ENCODE measurements at regions not wholly inside any gene's neighbourhood (a gene's known extent, or its start where the extent isn't known, plus 50 kb on each side); places are given as distances from the start of the nearest gene placed in this dataset.
"Not testable (repeated sequence)": the region's sequence is repeated elsewhere in the genome, so short reads cannot be mapped to it uniquely, and the experiment has no call there.

DNA sequence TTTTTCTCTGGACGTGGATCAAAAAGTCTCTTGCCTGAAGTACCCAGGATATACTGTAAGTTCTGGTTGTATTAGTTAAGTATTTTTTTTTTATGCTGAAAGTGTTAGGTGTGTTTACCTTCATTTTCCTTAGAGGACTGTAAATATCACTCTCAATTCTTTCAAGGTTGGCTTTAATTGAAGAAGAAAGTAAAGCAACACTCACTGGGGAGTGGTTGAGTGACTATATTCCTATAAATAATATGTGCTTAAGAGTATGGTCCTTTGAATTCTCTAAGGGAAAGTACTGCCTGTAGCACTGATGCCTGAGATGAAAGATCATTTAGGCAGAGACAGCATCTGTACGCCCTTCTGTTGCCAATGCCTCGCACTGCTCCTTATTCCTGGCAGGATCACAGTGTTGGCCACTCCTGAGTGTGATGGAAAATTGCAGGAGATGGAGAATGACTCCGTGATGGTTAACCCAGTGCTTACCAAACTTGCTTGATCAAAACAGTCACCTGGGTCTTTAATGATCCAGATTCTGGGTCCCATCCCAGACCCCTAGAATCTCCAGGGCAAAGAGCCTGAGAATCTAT, 182.0 kb upstream of the MPDZ start:
- DNase-seq, result no peak

DNA sequence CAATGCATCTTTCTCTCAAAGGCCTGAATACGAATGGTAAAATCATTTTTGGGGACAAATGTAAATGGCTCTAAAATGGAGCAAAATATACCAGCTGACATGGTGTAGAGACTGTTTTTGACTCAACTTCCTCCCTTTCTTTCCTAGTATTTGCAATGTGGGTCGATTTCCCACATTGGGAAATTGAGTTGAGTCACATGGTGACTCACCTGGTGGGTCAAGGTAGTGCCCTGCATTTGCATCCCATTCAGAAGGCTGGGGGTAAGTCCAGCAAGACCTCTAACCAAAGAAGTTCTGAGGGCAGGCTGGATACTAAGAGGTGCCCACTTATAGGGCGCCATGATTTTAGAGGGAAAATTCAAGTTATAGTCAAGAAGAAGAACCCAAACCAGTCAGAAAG, 179.6 kb upstream of the MPDZ start:
- no peak for DNase-seq

DNA sequence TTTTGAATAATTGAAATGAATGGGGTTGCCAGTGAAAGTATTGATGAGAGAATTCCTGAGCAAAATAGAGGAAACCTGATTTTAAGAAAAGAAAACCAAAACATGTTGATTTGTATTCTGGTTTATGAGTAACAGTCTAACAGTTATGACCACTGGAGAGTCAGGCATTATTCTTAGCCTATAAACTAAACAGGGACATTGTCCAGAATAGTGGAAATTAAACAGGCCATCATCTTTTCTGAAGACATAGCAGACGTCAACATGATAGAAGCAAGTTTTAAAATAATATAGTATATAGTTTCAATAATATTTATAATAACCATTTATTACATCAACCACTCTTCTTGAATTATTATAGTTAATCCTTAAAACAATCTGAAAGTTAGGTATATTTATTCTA, 178.3 kb upstream of the MPDZ start:
- no peak for DNase-seq

DNA sequence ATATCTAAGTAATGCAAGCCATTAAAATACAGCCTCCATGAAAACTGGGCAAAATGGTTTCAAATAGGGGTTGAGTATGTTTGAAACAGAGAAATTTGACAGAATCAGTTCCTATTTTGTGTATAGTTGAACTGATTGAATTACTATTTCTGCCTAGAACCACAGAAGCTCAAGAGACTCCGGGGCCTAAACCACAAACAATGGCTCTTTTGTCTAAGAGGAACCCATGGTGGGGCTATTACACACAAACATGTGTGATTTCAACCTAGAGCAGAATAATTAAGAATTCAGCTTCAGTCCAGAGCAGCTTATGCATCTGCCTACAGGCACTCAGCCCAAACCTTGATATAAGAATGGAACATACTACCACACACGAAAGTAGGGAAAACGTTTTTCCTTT, 171.2 kb upstream of the MPDZ start:
- DNase-seq, result no peak

DNA sequence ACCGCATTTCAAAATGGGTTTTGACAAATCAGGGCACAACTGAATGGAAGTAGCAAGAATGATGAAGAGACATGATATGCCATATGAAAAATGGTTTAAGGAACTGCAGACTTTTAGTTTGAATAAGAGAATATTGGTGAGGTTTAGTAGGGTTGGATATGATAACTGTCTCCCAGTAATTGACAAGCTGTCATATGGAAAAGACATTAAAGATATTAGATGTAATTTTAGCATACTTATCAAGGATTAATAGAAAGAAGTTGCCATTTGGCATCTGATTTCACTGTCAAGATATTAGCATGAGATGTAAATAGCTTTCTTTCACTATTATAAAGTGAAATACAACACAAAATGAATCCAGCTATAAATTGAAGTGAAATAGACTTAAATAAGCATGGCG, 169.0 kb upstream of the MPDZ start:
- DNase-seq, result no peak

DNA sequence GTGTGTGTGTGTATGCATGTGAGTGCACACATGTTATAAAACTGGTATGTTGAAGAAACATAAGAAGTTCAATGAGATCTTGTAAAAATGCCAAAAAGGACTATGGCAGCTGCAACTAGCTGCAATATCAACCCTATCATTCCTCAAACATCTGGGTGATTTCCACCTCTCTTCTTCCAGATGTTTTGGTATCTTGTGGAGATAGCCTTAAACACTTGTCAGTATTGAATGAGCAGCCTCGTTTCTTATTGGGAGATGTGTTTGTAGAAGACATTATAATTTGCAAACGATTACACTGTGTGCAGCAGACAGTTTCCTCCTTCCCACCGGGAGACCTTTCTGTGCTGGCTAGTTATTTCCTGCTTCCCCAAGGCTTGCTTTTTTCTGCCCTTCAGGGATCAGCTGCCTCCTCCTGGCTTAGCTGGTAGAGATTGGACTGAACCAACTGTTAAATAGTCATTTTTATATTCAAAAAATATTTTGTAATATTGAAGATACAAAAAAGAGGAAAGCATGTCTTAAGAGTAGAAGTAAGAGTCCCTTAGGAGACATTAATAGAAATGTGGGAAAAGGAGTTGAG, 168.4 kb upstream of the MPDZ start:
- DNase-seq, result no peak

DNA sequence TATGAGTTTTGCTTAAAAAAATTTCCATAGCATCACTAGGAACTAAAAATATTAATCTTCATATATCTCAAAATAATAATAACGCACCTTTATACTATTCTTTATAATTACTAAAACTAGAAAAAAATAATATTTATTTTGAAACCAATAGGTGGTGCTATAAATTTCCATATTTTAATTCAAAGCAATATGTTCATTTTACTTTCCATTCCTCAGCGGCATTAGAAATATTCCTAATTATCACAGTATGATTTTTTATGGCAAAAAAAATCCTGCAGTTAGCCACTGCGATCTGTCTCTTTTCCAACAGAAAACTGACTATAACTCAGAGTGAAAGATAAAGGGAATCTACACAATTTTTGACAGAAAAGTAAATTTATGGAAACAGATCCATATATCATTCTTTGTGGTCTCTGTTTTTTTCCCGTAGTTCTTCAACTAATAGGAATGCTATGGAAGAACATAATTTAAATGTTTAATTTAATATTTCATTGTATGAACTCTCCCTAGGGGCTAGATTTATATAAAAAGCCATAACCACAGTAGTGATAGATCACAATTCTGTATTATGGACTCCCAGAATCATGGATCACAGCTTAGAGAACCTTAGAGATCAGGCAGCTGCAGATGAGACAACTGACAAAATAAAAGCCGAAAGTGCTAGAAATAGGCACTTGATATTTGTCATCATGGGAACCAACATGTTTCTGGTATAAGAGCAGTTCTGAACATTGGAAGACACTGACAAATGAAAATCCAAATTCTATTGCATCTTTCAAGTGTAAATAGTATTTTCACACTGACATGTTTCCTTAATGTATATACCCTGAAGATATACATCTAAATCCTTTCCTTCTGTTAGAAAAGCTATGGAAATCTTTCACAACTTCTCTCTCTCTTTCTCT, 167.7 kb upstream of the MPDZ start:
- DNase-seq, result no peak

DNA sequence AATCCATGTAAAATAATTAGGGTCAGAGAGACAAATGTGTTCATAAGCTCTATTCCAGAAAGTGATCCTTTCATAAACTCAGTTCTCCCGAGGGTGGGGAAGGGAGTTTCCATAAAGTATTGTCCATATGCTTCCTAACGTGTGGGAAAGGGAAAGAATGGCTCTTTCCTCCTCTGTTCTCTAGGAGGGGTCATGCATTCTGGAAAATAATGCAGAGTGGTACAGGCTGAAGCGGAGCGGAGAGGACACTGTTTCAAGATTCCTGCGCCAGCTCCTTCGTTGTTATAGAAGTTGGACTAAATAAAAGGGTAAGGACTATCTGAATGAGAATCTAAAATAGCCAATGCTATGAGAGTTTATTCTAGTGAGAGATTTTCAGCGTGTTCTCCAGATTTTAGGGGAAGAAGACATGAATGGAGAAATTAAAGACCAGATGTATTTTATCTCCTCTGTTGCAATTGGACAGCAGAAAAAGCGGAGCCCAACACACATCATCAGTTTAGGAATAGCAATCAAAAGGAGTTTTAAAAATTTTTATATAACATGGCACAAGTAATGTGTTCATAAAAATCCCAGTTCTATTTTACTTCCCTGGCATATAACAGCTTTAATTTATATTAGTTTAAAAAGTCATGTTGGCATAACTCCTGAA, 166.9 kb upstream of the MPDZ start:
- no peak for DNase-seq

DNA sequence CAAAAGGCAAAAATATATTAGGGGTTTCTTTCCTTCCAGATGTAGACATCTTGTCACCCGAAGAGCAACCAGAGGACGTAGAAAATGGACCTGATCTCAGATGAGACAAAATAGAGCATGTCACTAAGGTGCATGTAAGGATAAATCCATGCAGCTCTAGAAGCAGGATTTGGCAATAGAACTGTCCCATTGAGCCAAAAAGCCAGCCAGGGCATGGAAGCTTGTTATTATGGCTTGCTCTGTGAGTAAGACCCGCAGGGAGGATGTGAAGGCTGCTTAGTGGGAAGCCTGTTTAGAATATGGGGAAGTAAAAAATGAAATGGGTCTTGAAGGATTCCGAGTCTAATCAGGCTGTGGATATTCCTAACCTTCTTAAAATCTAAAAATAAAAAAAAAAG, 165.6 kb upstream of the MPDZ start:
- no peak for DNase-seq

DNA sequence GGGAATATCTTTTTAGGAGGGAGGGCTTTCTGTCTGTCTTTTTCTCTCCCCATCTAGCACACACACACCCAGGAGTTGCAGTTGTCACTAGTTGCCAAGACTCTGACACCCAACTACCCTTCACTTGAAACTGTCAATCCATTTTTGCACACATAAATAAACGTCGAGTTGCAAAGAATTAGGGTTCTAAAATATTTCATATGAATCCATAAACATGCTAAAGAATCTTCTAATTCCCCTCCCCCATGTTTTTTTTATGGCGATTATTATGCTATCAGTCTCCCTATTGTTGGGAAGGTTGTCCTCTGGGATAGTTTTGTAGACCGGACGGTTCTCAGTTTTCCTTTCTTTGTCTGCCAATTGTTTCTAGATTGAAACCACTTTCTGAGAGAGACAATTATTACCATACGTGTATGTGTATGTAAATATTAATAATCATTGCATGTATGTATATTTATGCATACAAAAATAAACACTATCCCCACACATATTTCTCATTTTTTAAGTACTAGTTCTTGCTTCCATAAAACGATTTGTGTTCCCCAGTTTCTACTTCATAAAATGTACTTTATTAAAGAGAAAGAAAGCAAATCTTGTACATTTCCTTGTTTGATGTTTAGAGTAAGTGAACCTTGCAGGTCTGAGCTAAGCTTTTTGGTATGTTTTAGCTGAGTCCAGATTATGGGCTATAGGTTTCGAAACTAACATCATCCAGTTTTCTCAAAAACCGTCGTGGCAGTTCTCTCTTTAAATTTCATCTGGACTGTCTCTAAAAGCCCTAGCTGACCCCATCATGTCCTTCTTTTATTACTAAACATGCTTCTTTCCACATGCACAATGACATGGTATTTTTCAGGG, 165.0 kb upstream of the MPDZ start:
- no peak for DNase-seq

DNA sequence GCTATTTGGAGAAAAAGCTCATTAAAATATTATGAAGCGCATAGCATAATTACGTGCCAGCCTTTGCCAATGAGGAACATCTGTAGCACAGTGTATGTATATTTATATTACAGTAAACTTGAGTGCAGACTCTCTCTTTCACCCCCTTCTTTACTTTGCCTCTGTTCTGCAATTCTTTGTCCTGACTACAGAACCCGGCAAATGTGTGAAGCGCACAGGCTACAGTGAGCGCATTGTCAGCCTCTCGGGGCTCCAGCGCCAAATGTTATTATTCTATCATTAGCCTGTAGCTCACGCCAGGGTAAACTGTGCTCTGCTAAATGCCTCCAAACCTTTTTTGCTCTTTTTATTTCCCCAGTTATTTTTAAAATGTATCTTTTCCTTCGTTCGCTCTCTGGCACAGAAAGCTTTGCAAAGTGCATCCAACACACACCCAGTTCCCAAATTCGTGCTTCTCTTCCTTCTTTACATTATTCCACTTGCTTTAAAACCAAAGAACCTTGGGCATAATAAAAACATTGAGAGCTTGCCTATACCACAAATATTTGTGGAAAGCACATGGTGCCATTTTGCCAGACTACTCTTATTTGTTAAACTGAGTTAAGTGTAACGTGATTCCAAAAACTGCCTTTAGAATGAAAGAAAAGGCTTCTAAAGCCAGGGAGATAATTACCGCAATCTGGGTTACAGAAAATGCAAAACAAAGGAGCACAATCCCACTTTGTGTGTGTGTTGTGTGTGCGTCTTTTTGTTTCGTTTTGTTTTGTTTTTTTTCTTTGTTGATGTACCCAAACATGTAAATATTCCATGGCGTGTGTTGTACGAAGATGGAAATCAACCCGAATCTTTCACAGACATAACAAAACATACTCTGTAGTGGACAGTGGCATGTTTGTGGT, 164.1 kb upstream of the MPDZ start:
- DNase-seq, result no peak

DNA sequence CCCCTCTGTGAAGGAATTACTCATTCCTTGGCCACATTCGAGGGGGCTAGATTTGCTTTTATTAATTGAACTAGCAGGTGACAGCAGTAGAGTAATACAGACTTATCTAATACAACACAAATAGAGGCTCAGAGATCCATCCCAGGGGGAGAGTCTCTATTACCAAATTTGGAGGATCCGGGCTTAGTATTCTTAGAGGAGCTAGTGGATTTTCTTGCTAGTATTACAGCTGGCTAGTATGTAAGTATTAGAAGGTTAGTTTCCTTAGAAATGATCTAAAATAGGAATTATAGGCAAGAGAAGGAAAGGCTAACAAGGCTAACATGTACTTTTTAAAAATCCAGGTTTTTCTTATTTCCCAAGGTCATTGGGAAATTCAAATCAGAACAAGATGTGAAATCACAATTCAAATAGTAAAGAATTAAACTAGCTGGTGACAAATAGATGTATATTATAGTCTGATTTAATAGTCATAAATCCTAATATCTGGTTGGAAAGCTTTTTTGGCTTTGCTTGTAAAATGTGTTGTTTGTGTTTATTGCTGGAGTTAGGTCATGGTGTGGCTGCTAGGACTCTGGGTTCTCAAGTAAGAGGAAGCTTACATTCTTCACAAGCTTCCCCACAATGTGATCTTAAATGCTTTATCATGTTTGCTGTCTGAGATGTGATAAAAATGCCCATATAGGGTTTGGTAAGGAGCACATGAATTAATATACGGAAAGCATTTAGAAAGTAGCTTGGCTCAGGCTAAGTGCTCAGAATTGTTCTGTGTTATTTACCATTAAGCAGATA, 160.4 kb upstream of the MPDZ start:
- DNase-seq, result no peak

DNA sequence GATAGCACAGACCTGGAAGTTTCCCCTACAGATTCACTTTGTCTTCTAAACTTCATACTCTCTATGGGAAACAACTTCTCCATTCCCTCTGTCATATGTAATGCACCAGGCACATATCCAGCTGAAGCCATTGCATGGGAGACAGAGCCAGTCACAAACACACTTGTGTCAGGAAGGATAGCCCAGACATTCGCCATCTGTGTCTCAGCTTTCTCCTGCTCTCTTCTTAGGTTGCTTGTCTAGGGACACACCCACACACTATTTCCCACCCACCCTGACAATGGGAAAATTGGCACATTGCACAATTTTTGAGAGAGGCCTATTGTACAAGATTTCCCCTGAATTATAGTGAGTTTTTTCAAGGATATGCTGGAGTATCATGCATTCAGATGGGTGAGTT, 158.4 kb upstream of the MPDZ start:
- no peak for DNase-seq

DNA sequence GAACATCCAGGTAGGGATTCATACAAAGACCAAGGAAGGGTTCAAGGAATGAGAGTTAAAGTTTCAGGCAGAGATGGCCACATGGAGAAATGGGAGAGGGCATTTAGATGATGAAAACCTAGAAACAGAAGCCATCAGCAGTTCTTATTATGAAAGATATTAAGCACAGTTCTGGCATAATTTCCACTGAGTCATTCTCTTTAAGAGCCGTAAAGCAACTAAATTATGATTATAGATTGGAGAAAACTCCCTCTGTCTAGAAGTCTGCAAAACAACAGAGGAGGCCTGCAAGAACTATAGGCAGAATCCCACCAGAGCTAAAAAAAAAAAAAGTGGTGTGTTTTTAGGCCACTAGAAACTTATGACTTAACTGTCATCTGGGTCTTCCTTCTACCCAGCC, 157.1 kb upstream of the MPDZ start:
- DNase-seq, result no peak

DNA sequence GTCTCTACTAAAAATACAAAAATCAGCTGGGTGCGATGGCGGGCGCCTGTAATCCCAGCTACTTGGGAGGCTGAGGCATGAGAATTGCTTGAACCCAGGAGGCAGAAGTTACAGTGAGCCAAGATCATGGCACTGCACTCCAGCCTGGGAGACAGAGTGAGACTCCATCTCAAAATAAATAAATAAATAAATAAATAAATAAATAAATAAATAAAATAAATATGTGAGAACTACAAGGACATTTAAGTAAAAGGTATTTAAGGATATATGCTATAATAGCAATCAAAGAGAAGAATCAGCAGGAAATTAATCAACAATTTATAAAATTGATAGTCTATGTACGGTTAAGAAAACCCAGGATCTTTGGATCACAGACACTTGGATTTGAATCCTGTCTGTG, 154.0 kb upstream of the MPDZ start:
- DNase-seq, result not testable (repeated sequence)

DNA sequence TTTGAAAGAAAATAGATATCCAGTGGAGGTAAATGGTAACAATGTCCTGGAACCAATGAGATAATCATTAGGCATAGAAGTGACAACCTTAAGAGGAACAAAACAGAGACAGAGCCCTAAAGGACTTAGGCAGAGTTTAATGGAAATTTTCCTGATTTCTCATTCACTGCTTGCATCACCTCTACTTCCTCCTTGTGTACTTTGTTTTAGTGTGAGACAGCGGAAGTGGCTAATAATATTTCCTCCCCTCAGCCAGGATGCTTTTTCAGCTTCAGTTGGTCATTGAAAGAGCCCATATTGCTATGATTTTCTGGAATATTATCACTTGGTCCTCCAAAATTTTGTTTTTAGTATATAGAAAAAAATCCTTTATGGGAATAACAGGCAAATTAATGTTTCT, 153.4 kb upstream of the MPDZ start:
- no peak for DNase-seq

DNA sequence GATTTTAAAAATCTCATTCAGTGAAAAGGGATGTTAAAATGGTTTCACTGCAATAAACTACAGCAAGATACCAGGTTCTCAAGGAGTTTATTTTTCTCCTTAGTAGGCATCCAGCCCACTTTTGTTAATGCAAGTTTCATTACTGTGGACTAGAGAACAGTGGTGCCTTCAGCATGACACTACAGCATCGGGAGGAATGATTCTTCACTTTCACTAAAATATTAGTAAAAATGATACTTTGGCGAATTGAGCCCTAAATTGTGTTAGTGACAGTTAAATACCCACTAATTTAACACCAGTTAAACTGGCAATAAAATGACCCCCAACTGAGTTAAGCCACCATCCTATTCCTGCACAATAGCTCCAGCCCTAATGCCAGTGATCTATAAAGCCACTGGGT, 152.2 kb upstream of the MPDZ start:
- no peak for DNase-seq

DNA sequence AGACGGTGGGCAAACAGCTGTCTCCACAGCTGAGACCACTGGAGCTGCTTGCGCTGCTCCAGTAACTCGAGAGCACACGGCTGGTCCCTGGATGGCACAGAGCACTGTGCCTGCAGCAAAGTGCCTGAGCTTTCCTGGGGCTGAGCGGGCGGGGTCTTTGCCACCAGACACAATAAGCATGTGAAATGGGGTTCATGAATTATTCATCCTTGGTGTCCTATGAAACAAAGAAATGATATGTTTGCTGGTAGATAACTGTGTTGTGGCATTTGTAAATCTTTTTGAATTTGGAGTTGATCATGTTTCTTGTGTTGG, 151.7 kb upstream of the MPDZ start:
- DNase-seq, result no peak

DNA sequence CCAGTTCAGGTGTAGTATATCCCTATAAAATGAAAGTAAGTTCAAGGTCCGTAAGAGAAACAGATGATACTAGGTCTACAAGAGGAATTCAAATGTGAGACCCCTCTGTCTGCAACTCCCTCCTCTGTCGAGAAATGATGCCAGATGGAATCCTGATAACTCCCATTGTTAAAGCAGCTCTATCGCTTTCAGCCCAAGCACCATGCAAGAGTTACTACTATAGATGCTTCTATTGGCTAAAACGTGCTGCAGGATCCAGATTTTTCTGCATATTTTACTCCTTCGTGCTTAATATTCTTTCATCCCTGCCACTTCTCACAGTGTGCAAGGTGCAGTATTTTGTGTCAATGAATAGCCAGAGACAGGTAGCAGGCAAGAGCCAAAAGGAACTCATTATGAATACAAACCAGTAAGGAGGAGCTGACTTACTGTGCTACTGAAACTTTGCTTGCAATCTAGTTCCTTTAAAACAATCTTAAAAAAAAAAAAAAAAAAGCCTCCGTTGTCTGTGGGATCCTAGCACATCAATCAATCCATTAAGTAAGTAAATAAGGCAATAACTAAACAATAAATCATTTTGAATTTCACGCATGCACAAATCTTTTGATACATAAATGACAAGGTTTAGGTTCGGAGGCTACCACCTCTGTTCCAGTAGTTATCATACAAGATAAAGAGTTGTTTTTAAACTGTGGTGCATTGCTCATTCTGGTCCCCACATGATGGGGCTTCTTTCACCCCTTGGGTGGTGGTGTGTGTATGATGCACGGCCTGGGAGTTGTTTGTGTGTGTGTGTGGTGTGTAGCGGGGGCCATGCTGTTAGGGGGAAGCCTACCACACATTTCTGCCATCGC, 151.1 kb upstream of the MPDZ start:
- DNase-seq, result no peak

All from stimulated activated CD8-positive, alpha-beta memory T cell treated with anti-CD3 and anti-CD28 coated beads, Interleukin-4, amount 100 ng/mL, for 48 hours (primary cell).